IMR-90 (cell line): ENCODE measurements at regions not wholly inside any gene's neighbourhood (a gene's known extent, or its start where the extent isn't known, plus 50 kb on each side); places are given as distances from the start of the nearest gene placed in this dataset.

Experiments
- ATAC-seq: fragments of 200-7000 bp; cut with Tn5 transposase; 2 replicates; pipeline ENCODE4 v1.9.1; 2020; ENCODE audit warnings: low read depth, mild to moderate bottlenecking, moderate library complexity
- BruUV-seq: library from RNA; stranded (reverse); fragments of 400-500 nt; replicated peaks from 2 replicates; lab custom pipeline; 2021; lab: Mats Ljungman, UMichigan
- CTCF ChIA-PET: fragments of 300-600 bp; formaldehyde crosslinking; extraction: SDS; loops from one replicate; lab custom pipeline; 2021; ENCODE audit warnings: antibody characterized with exemption; lab: Yijun Ruan, JAX
- POLR2A ChIA-PET: fragments of 300-600 bp; sonication (Branson Sonifier 250); formaldehyde crosslinking; loops from one replicate; lab custom pipeline; 2022; ENCODE audit warnings: antibody characterized with exemption; ENCODE audit not compliant: unreplicated experiment; lab: Charles Lee
- DNase-seq: peaks from one replicate; pipeline ENCODE4 v3.0.0; 2013
- H2AFZ ChIP-seq: replicated peaks from 2 replicates; pipeline ENCODE3; 2013; ENCODE audit warnings: low read length, mild to moderate bottlenecking; ENCODE audit not compliant: poor library complexity
- H2AK5ac ChIP-seq: 2 replicates; pipeline ENCODE4 v1.6.1; 2013; ENCODE audit warnings: low read depth, low read length, inconsistent platforms
- H2AK9ac ChIP-seq: replicated peaks from 2 replicates; pipeline ENCODE3; 2013; ENCODE audit warnings: mild to moderate bottlenecking, low read depth, low read length, moderate library complexity; ENCODE audit not compliant: poor library complexity
- H2BK120ac ChIP-seq: 2 replicates; pipeline ENCODE4 v1.6.1; 2013; ENCODE audit warnings: low read depth, low read length, inconsistent platforms
- H2BK15ac ChIP-seq: 3 replicates; pipeline ENCODE4 v1.6.1; 2013; ENCODE audit warnings: low read depth, low read length, inconsistent platforms
- H2BK20ac ChIP-seq: 2 replicates; pipeline ENCODE4 v1.6.1; 2013; ENCODE audit warnings: low read depth, mild to moderate bottlenecking, inconsistent platforms, low read length, moderate library complexity
- H2BK5ac ChIP-seq: 2 replicates; pipeline ENCODE4 v1.6.1; 2013; ENCODE audit warnings: mild to moderate bottlenecking, low read depth, low read length, inconsistent platforms; ENCODE audit not compliant: poor library complexity, severe bottlenecking
- H3K14ac ChIP-seq: replicated peaks from 2 replicates; pipeline ENCODE4 v1.6.1; 2013; ENCODE audit warnings: low read depth, low read length, inconsistent platforms
- H3K18ac ChIP-seq: 2 replicates; pipeline ENCODE4 v1.6.1; 2013; ENCODE audit warnings: low read depth, low read length, control low read depth
- H3K23ac ChIP-seq: 2 replicates; pipeline ENCODE4 v1.6.1; 2013; ENCODE audit warnings: low read depth, low read length, inconsistent platforms
- H3K27ac ChIP-seq: 2 replicates; pipeline ENCODE4 v1.5.1; 2013; ENCODE audit warnings: mild to moderate bottlenecking, control low read depth, low read length; ENCODE audit not compliant: insufficient read depth
- H3K27me3 ChIP-seq: 2 replicates; pipeline ENCODE4 v1.6.1; 2013; ENCODE audit warnings: low read length; ENCODE audit not compliant: control insufficient read depth, insufficient read depth
- H3K36me3 ChIP-seq: 2 replicates; pipeline ENCODE4 v1.6.1; 2013; ENCODE audit warnings: low read length, mixed read lengths; ENCODE audit not compliant: control insufficient read depth, insufficient read depth
- H3K4ac ChIP-seq: 2 replicates; pipeline ENCODE4 v1.6.1; 2013; ENCODE audit warnings: low read depth, low read length, inconsistent platforms
- H3K4me1 ChIP-seq: 2 replicates; pipeline ENCODE4 v1.6.1; 2013; ENCODE audit warnings: low read length, mixed read lengths; ENCODE audit not compliant: control insufficient read depth, insufficient read depth
- H3K4me2 ChIP-seq: 2 replicates; pipeline ENCODE4 v1.6.1; 2013; ENCODE audit warnings: low read depth, mild to moderate bottlenecking, control low read depth, low read length, moderate library complexity
- H3K4me3 ChIP-seq: 2 replicates; pipeline ENCODE4 v1.5.1; 2013; ENCODE audit warnings: low read depth, mild to moderate bottlenecking, control low read depth, low read length, moderate library complexity; ENCODE audit not compliant: insufficient read depth
- H3K56ac ChIP-seq: 2 replicates; pipeline ENCODE4 v1.6.1; 2013; ENCODE audit warnings: low read length, inconsistent platforms; ENCODE audit not compliant: insufficient read depth; ENCODE audit errors: extremely low read depth
- H3K79me1 ChIP-seq, 2 experiments: 2 replicates each; pipeline ENCODE4 v1.6.1; 2013; ENCODE audit warnings: low read length in 2 of 2, inconsistent platforms in 1 of 2, low read depth in 1 of 2
- H3K9ac ChIP-seq: 2 replicates; pipeline ENCODE4 v1.6.1; 2013; ENCODE audit warnings: low read depth, low read length, control low read depth
- H3K9me1 ChIP-seq: 2 replicates; pipeline ENCODE4 v1.6.1; 2013; ENCODE audit warnings: low read length, inconsistent platforms; ENCODE audit not compliant: insufficient read depth
- H3K9me3 ChIP-seq: 2 replicates; pipeline ENCODE4 v1.6.1; 2013; ENCODE audit warnings: low read length; ENCODE audit not compliant: control insufficient read depth, insufficient read depth
- H4K20me1 ChIP-seq: 2 replicates; pipeline ENCODE4 v1.6.1; 2013; ENCODE audit warnings: low read length, inconsistent platforms; ENCODE audit not compliant: insufficient read depth
- H4K5ac ChIP-seq: 2 replicates; pipeline ENCODE4 v1.6.1; 2013; ENCODE audit warnings: mild to moderate bottlenecking, low read depth, low read length, control low read depth
- H4K8ac ChIP-seq, 2 experiments: 2 replicates each; pipeline ENCODE4 v1.6.1; 2013; ENCODE audit warnings: low read depth in 2 of 2, low read length in 2 of 2, control low read depth in 1 of 2, inconsistent platforms in 1 of 2
- H4K91ac ChIP-seq: 2 replicates; pipeline ENCODE4 v1.6.1; 2013; ENCODE audit warnings: low read depth, low read length, inconsistent platforms; ENCODE audit not compliant: insufficient read depth
- MAZ ChIP-seq: IDR thresholded peaks from 2 replicates; pipeline ENCODE4 v1.6.1; 2012; ENCODE audit warnings: low read depth, mild to moderate bottlenecking, low read length, improper control_type of control experiment, moderate library complexity, borderline replicate concordance
- MXI1 ChIP-seq: IDR thresholded peaks from 2 replicates; pipeline ENCODE4 v1.6.1; 2012; ENCODE audit warnings: low read depth, mild to moderate bottlenecking, low read length, moderate library complexity, borderline replicate concordance
- WGBS, 2 experiments: methylation state at CpG; one replicate each; pipeline versions ENCODE4 v1.1.5 to v1.1.7; 2013; ENCODE audit warnings: missing lambda C conversion rate in 2 of 2; ENCODE audit not compliant: insufficient read length in 1 of 2; ENCODE audit errors: extremely low coverage in 2 of 2; 5-methylcytosine and 5-hydroxymethylcytosine counted together
- dilution Hi-C: fragments of 300-500 bp; cut with HindIII; formaldehyde crosslinking; loops from one replicate; pipeline ENCODE4 v1.14.3; 2018; ENCODE audit warnings: low sequenced_read_pairs; ENCODE audit not compliant: unreplicated experiment
- in situ Hi-C: fragments of 300-500 bp; cut with MboI; formaldehyde crosslinking; loops from 3 replicates; pipeline ENCODE4 v1.14.3; 2019; ENCODE audit warnings: low sequenced_read_pairs, inconsistent platforms, mixed read lengths
- intact Hi-C: fragments of 100-400 bp; cut with micrococcal nuclease; formaldehyde crosslinking; loops from 2 replicates; pipeline ENCODE4 v1.10.0; 2022
- TF ChIP-seq, protein P1 (sequence below): conservative IDR thresholded peaks from 2 replicates; pipeline ENCODE4 v1.5.1; 2012; ENCODE audit warnings: mild to moderate bottlenecking, low read depth, low read length, improper control_type of control experiment
- TF ChIP-seq, protein P2 (sequence below): fragments of 150-350 bp; IDR thresholded peaks from 2 replicates; pipeline ENCODE4 v1.6.1; 2017; ENCODE audit warnings: mild to moderate bottlenecking, antibody characterized with exemption, low read length, low read depth

DNA sequence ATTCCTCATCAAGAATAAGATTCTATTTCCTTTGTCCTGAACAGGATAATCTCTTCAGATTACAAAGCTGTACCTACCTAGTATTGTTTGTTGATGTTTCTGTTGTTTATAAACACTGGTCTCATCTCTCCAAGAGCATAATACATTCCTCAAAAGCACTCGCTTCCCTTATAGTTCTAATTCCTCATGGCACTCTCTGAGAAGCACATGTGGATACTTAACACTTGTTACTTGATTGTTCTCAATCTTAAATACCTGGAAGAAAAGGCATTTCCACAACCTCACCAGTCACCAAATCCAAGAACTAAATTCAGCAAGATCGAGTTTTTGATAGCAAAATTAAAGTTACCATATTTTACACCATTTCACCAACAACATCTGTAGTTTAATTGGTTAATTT, 145.9 kb upstream of the DUSP10 start:
- no TSS peak for BruUV-seq
- CTCF ChIA-PET: no interaction called here
- no peak overlapping the region for H4K8ac ChIP-seq

More for the DNA sequence above, 145.9 kb upstream of the DUSP10 start:
- H3K4me1 ChIP-seq: peaks cover 8% of the 10 kb centered on the region
- H4K5ac ChIP-seq: peak overlapping the region; percentile 7; the same call in 1 of the 2 replicates
- in situ Hi-C loops (no loop called here), intact Hi-C loops (loop anchor here (5.0 to 10.0 kb wide), 3 partner anchors 145 to 745 kb away; partner anchors contain the start of gene DUSP10), dilution Hi-C loops (no loop called here)
- H3K4me2 ChIP-seq: no peak overlapping the region
- WGBS, 2 experiments: no CpG with 5 or more reads among the region's 2 CpGs
- no peak overlapping the region for H4K91ac ChIP-seq
- DNase-seq: no peak
- H2BK20ac ChIP-seq: peak overlapping the region; percentile 85
- H2BK5ac ChIP-seq: peak overlapping the region; percentile 50
- H3K27ac ChIP-seq: no peak overlapping the region
- no peaks in the 10 kb centered on the region for H3K79me1 ChIP-seq
- no peak overlapping the region for H3K4me3 ChIP-seq
- H2BK120ac ChIP-seq: peak overlapping the region; percentile 93
- peak overlapping the region; percentile 86; the same call in 1 of the 2 replicates for H3K4ac ChIP-seq
- POLR2A ChIA-PET: no interaction called here
- H2AFZ ChIP-seq: no peak overlapping the region
- peaks cover 13% of the 10 kb centered on the region for H3K9me1 ChIP-seq
- no peaks in the 10 kb centered on the region for H3K27me3 ChIP-seq
- no peaks in the 10 kb centered on the region for H3K9me3 ChIP-seq
- no peak overlapping the region for H2AK5ac ChIP-seq
- H2BK15ac ChIP-seq: peak overlapping the region; percentile 90; the same call in 1 of the 3 replicates
- no peaks in the 10 kb centered on the region for H3K36me3 ChIP-seq
- H3K18ac ChIP-seq: peak overlapping the region; percentile 36; the same call in 1 of the 2 replicates
- no peak overlapping the region for H3K56ac ChIP-seq
- no peak overlapping the region for H2AK9ac ChIP-seq
- H4K20me1 ChIP-seq: no peaks in the 10 kb centered on the region
- no peak overlapping the region for H3K23ac ChIP-seq
- no peak overlapping the region for H3K14ac ChIP-seq
- no peak for ATAC-seq
- TF ChIP-seq MXI1: no peak
- TF ChIP-seq, protein P1, sequence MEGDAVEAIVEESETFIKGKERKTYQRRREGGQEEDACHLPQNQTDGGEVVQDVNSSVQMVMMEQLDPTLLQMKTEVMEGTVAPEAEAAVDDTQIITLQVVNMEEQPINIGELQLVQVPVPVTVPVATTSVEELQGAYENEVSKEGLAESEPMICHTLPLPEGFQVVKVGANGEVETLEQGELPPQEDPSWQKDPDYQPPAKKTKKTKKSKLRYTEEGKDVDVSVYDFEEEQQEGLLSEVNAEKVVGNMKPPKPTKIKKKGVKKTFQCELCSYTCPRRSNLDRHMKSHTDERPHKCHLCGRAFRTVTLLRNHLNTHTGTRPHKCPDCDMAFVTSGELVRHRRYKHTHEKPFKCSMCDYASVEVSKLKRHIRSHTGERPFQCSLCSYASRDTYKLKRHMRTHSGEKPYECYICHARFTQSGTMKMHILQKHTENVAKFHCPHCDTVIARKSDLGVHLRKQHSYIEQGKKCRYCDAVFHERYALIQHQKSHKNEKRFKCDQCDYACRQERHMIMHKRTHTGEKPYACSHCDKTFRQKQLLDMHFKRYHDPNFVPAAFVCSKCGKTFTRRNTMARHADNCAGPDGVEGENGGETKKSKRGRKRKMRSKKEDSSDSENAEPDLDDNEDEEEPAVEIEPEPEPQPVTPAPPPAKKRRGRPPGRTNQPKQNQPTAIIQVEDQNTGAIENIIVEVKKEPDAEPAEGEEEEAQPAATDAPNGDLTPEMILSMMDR: no peak
- TF ChIP-seq, protein P2, sequence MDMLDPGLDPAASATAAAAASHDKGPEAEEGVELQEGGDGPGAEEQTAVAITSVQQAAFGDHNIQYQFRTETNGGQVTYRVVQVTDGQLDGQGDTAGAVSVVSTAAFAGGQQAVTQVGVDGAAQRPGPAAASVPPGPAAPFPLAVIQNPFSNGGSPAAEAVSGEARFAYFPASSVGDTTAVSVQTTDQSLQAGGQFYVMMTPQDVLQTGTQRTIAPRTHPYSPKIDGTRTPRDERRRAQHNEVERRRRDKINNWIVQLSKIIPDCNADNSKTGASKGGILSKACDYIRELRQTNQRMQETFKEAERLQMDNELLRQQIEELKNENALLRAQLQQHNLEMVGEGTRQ: no peak
- TF ChIP-seq MAZ: no peak
- no peak overlapping the region for H3K9ac ChIP-seq
